ENCODE measurements at regions not wholly inside any gene's neighbourhood (a gene's known extent, or its start where the extent isn't known, plus 50 kb on each side); places are given as distances from the start of the nearest gene placed in this dataset.
"Not testable (repeated sequence)": the region's sequence is repeated elsewhere in the genome, so short reads cannot be mapped to it uniquely, and the experiment has no call there.

GRCh38 chr9:30630459-30630858 lies 1754.0 kb upstream of the ACO1 start:
- no peak for DNase-seq

GRCh38 chr9:30646639-30647038 lies 1737.8 kb upstream of the ACO1 start:
- not testable (repeated sequence) for DNase-seq

- DNase-seq = no peak
Measured at GRCh38 chr9:30661925-30662324, 1722.5 kb upstream of the ACO1 start.

GRCh38 chr9:30670805-30671562 lies 1713.5 kb upstream of the ACO1 start:
- no peak for DNase-seq

GRCh38 chr9:30673132-30673531 lies 1711.3 kb upstream of the ACO1 start:
- DNase-seq = no peak

GRCh38 chr9:30676651-30677050 lies 1707.8 kb upstream of the ACO1 start:
- no peak for DNase-seq

- no peak for DNase-seq
Measured at GRCh38 chr9:30677221-30677620, 1707.2 kb upstream of the ACO1 start.

- no peak for DNase-seq
Measured at GRCh38 chr9:30688801-30689200, 1695.6 kb upstream of the ACO1 start.

GRCh38 chr9:30697958-30698357 lies 1686.5 kb upstream of the ACO1 start:
- DNase-seq = no peak

- DNase-seq = no peak
Measured at GRCh38 chr9:30711591-30711990, 1672.9 kb upstream of the ACO1 start.

- no peak for DNase-seq
Measured at GRCh38 chr9:30713243-30713642, 1671.2 kb upstream of the ACO1 start.

- DNase-seq = no peak
Measured at GRCh38 chr9:30714389-30714788, 1670.1 kb upstream of the ACO1 start.

GRCh38 chr9:30718483-30718882 lies 1666.0 kb upstream of the ACO1 start:
- DNase-seq = no peak

- no peak for DNase-seq
Measured at GRCh38 chr9:30722065-30722464, 1662.4 kb upstream of the ACO1 start.

- no peak for DNase-seq
Measured at GRCh38 chr9:30723656-30724055, 1660.8 kb upstream of the ACO1 start.

GRCh38 chr9:30732060-30732459 lies 1652.4 kb upstream of the ACO1 start:
- no peak for DNase-seq

- DNase-seq = no peak
Measured at GRCh38 chr9:30744871-30745270, 1639.6 kb upstream of the ACO1 start.

- DNase-seq = no peak
Measured at GRCh38 chr9:30746589-30746988, 1637.9 kb upstream of the ACO1 start.

GRCh38 chr9:30757723-30758122 lies 1626.7 kb upstream of the ACO1 start:
- no peak for DNase-seq

- DNase-seq = no peak
Measured at GRCh38 chr9:30758726-30759446, 1625.6 kb upstream of the ACO1 start.

- DNase-seq = no peak
Measured at GRCh38 chr9:30765318-30765717, 1619.1 kb upstream of the ACO1 start.

- no peak for DNase-seq
Measured at GRCh38 chr9:30771163-30771708, 1613.2 kb upstream of the ACO1 start.

GRCh38 chr9:30771760-30772159 lies 1612.7 kb upstream of the ACO1 start:
- no peak for DNase-seq

GRCh38 chr9:30773427-30773826 lies 1611.0 kb upstream of the ACO1 start:
- DNase-seq = no peak
